Duodenal mucosa (tissue), 2 donors: ENCODE measurements at regions not wholly inside any gene's neighbourhood (a gene's known extent, or its start where the extent isn't known, plus 50 kb on each side); places are given as distances from the start of the nearest gene placed in this dataset.

ENCODE experiments used
- H3K27ac ChIP-seq: one replicate; pipeline ENCODE4 v1.7.0; 2013; ENCODE audit warnings: low read depth, low read length
- H3K27me3 ChIP-seq, 2 donors: one replicate each; pipeline ENCODE4 v1.7.0; 2013; ENCODE audit warnings: low read length in 2 of 2, control low read depth in 1 of 2; ENCODE audit not compliant: insufficient read depth in 2 of 2, control insufficient read depth in 1 of 2
- H3K36me3 ChIP-seq, 2 donors: one replicate each; pipeline ENCODE4 v1.7.0; 2013; ENCODE audit warnings: low read length in 2 of 2, control low read depth in 1 of 2; ENCODE audit not compliant: insufficient read depth in 2 of 2, control insufficient read depth in 1 of 2
- H3K4me1 ChIP-seq, 2 donors: one replicate each; pipeline ENCODE4 v1.7.0; 2013; ENCODE audit warnings: low read length in 2 of 2, control low read depth in 1 of 2; ENCODE audit not compliant: insufficient read depth in 2 of 2, control insufficient read depth in 1 of 2
- H3K4me3 ChIP-seq, 2 donors: one replicate each; pipeline ENCODE4 v1.7.0; 2013; ENCODE audit warnings: low read length in 2 of 2, low read depth in 1 of 2
- H3K9ac ChIP-seq, 2 donors: one replicate each; pipeline ENCODE4 v1.7.0; 2013; ENCODE audit warnings: low read length in 2 of 2, low read depth in 1 of 2
- H3K9me3 ChIP-seq, 2 donors: one replicate each; pipeline ENCODE4 v1.7.0; 2013; ENCODE audit warnings: low read length in 2 of 2, control low read depth in 1 of 2; ENCODE audit not compliant: control insufficient read depth in 1 of 2

DNA sequence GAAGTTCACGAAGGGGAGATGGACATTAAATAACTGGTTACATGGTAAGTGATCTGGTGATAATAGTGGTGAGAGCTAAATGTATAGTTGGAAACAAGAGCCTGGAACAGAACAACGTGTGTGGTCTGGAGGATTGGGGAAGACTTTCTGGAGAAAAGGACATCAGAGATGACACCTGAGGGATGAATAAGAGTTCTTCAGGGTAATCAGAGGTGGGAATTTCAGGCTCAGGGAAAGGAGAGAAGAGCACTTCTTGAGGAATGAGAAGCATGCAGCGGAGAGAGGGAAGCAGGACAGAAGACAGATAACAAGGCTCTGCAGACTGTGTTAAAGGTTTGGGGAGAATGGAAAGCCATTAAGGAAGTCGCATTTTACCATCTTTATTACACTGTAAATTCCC is 450.7 kb downstream of the TNS1 start:
- Histone ChIP-seq H3K4me3 (no peak overlapping the region), H3K27ac (no peak overlapping the region)

GRCh38 chr2:217551252-217551899 is 451.4 kb downstream of the TNS1 start:
- no peaks in the 10 kb centered on the region for H3K27me3 ChIP-seq
- H3K9ac ChIP-seq, result no peak overlapping the region
- H3K36me3 ChIP-seq, result no peaks in the 10 kb centered on the region
- no peak overlapping the region for H3K27ac ChIP-seq
- H3K4me1 ChIP-seq, result no peaks in the 10 kb centered on the region
- H3K4me3 ChIP-seq, result no peak overlapping the region
- no peaks in the 10 kb centered on the region for H3K9me3 ChIP-seq

More for the DNA sequence above, 450.7 kb downstream of the TNS1 start:
- Histone ChIP-seq H3K9me3 (no peaks in the 10 kb centered on the region), H3K27me3 (no peaks in the 10 kb centered on the region), H3K9ac (no peak overlapping the region), H3K4me1 (no peaks in the 10 kb centered on the region), H3K36me3 (no peaks in the 10 kb centered on the region)

DNA sequence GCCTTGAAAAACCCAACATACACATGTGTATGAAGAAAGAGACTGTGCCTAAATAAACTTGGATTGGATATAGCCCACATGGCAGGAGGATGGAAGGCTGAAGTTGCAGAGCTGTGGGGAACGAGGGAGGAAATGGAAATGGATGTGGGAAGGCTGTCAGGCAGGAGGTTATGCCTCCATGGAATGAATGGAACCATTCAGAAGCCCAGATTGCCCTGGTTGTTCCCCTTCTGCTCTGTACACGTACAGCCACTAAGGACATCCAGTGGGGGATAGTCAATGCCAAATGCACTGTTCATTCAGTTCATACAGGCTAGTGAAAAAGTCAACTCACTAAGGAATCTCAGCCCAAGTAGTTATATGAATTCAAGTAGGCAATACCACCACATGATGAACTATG is 463.7 kb downstream of the TNS1 start:
- Histone ChIP-seq H3K27me3 (no peaks in the 10 kb centered on the region), H3K9ac (no peak overlapping the region), H3K9me3 (no peaks in the 10 kb centered on the region), H3K27ac (no peak overlapping the region), H3K4me1 (no peaks in the 10 kb centered on the region), H3K4me3 (no peak overlapping the region), H3K36me3 (no peaks in the 10 kb centered on the region)

DNA sequence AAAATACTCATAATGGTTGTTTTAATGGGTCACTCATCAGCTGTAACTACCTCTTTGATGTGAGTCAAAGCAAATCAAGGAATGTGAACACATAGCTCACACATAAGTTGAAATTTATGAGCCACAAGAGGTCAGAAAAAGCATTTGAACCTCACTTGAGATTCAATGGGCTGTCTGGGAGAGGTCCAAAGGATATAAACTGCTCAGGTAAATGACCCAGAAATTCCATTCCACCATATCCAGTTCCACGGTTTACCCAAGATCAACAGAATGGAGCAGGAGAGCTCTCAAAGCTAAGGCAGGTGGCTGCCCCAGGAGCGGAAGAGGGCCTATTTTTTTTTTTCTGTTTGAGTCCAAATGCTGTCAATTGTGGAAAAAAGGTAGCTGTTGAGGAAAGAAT is 464.1 kb downstream of the TNS1 start:
- H3K4me3 ChIP-seq, result no peak overlapping the region
- no peaks in the 10 kb centered on the region for H3K27me3 ChIP-seq
- no peaks in the 10 kb centered on the region for H3K9me3 ChIP-seq
- H3K36me3 ChIP-seq, result no peaks in the 10 kb centered on the region
- H3K27ac ChIP-seq, result no peak overlapping the region
- no peak overlapping the region for H3K9ac ChIP-seq
- H3K4me1 ChIP-seq, result no peaks in the 10 kb centered on the region

- Histone ChIP-seq H3K4me3 (no peak overlapping the region), H3K9me3 (no peaks in the 10 kb centered on the region), H3K9ac (no peak overlapping the region), H3K27ac (no peak overlapping the region), H3K36me3 (no peaks in the 10 kb centered on the region), H3K27me3 (no peaks in the 10 kb centered on the region), H3K4me1 (peaks cover 0 to under 1% of the 10 kb centered on the region in 2 donors)
Measured at GRCh38 chr2:217535957-217536708, 466.7 kb downstream of the TNS1 start.

DNA sequence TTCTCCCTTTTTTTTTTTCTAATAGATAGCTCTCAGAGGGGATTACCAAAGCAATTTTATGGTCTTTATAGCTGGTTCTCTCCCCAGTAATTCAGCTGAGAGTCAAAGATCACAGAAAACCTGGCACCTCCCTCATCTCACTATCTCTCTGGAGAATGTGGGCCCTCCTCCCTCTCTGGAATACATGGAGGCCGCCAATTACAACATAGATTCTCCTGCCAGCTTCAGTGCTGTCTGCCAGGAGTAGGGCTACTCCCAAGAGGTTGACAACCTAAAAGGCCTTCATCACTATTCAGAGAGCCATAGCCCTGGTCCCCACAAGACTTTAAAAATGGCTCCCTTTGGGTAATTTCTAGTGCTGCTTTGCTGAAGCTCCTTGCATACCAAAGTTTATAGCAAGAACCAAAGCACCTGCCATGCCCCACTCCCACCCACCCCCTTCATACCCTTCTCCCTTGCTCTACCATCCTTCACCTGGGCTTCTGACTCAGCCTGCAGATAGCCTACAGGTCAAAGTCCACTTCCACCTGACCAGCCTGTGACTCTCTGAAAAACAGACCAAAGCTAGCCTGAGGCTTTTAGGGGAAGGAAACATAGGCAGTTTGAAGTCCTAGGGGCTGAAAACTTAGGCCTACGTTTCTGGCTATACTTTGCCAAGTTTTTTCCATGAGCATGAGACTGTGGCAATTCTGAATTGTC is 472.3 kb downstream of the TNS1 start:
- Histone ChIP-seq H3K9ac (no peak overlapping the region), H3K27ac (no peak overlapping the region), H3K36me3 (no peaks in the 10 kb centered on the region), H3K27me3 (no peaks in the 10 kb centered on the region), H3K9me3 (no peaks in the 10 kb centered on the region), H3K4me1 (peaks cover 0 to 4% of the 10 kb centered on the region in 2 donors), H3K4me3 (no peak overlapping the region)

DNA sequence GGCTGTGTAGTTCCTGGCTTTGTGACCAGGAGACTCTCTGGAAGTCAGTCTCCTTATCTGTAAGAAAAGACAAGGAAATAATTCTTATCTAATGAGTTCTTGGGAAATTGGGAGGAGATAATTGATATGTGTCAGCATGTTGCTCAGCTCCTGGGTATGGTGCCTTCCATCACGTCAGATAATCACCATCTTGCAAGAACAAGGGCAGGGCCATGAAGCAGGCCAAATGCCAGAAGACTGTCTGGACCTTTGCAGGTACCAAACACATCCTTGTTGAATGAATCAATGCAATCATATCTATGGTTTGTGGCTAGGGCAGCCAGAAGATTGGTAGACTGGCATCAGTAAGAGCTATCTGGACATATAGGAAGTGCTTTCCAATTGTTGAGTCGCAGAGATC is 473.5 kb downstream of the TNS1 start:
- Histone ChIP-seq H3K36me3 (no peaks in the 10 kb centered on the region), H3K27ac (no peak overlapping the region), H3K4me1 (peaks cover 0 to 4% of the 10 kb centered on the region in 2 donors), H3K4me3 (no peak overlapping the region), H3K9me3 (no peaks in the 10 kb centered on the region), H3K27me3 (no peaks in the 10 kb centered on the region), H3K9ac (no peak overlapping the region)

GRCh38 chr2:217527590-217528202 is 475.1 kb downstream of the TNS1 start:
- no peaks in the 10 kb centered on the region for H3K27me3 ChIP-seq
- H3K4me3 ChIP-seq, result no peak overlapping the region
- peaks cover 0 to 4% of the 10 kb centered on the region in 2 donors for H3K4me1 ChIP-seq
- H3K36me3 ChIP-seq, result no peaks in the 10 kb centered on the region
- H3K9me3 ChIP-seq, result no peaks in the 10 kb centered on the region
- H3K27ac ChIP-seq, result no peak overlapping the region
- no peak overlapping the region for H3K9ac ChIP-seq

DNA sequence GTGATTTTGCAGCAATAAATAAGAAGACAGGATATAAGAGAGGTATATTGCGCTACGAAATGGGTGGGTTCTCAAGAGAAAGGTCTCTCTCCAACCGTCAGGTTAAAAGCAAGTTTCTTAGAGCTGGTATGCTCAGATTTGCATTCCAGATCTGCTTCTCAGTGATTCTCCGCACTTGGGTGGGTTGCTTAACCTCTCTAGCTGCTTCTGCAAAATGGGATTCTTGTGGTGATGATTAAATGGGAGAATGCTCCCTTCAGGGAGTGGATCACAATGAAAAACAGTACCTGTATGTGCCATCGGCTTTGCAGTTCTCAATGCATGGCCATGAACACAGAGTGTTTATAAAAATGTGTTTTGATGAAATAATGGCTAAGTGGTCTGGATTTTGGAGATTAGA is 477.7 kb downstream of the TNS1 start:
- Histone ChIP-seq H3K27me3 (no peaks in the 10 kb centered on the region), H3K36me3 (no peaks in the 10 kb centered on the region), H3K4me3 (no peak overlapping the region), H3K9me3 (no peaks in the 10 kb centered on the region), H3K27ac (no peak overlapping the region), H3K4me1 (no peaks in the 10 kb centered on the region), H3K9ac (no peak overlapping the region)

- H3K27ac ChIP-seq, result no peak overlapping the region
- no peaks in the 10 kb centered on the region for H3K4me1 ChIP-seq
- no peak overlapping the region for H3K9ac ChIP-seq
- no peaks in the 10 kb centered on the region for H3K27me3 ChIP-seq
- H3K4me3 ChIP-seq, result no peak overlapping the region
- H3K9me3 ChIP-seq, result no peaks in the 10 kb centered on the region
- H3K36me3 ChIP-seq, result no peaks in the 10 kb centered on the region
Measured at GRCh38 chr2:217523286-217523685, 479.5 kb downstream of the TNS1 start.
